Endothelial cell of umbilical vein (primary cell): ENCODE measurements at regions not wholly inside any gene's neighbourhood (a gene's known extent, or its start where the extent isn't known, plus 50 kb on each side); places are given as distances from the start of the nearest gene placed in this dataset.

ENCODE experiments used
- BruUV-seq: library from RNA; stranded (reverse); fragments of 400-500 nt; replicated peaks from 2 replicates; lab custom pipeline; 2021; lab: Mats Ljungman, UMichigan
- CTCF ChIA-PET: fragments of 300-600, 350-600 bp; sonication (Branson Sonifier 250); formaldehyde crosslinking; loops from one replicate; lab custom pipeline; 2021; ENCODE audit warnings: antibody characterized with exemption, inconsistent platforms; lab: Charles Lee
- POLR2A ChIA-PET: fragments of 300-600, 350-600 bp; sonication (Branson Sonifier 250); formaldehyde crosslinking; loops from one replicate; lab custom pipeline; 2021; ENCODE audit warnings: antibody characterized with exemption, inconsistent platforms; lab: Charles Lee
- DNase-seq: peaks from one replicate; pipeline ENCODE4 v3.0.0-alpha.2; 2011; ENCODE audit warnings: low read depth, low spot score
- FAIRE-seq: peaks from 2 replicates; lab custom pipeline; 2011; peaks lifted over from hg19 to GRCh38; lab: Jason Lieb, UNC
- H2AFZ ChIP-seq: 2 replicates; pipeline ENCODE4 v1.6.0; 2012; ENCODE audit warnings: low read depth, low read length, control low read depth, inconsistent platforms
- H3K27ac ChIP-seq: 2 replicates; pipeline ENCODE4 v1.5.1; 2011; ENCODE audit warnings: low read depth, mild to moderate bottlenecking, control low read depth, low read length, moderate library complexity; ENCODE audit not compliant: insufficient read depth
- H3K27me3 ChIP-seq, 2 experiments: 2 replicates each; pipeline versions ENCODE4 v1.6.0 to v1.6.1; 2011; ENCODE audit warnings: low read length in 2 of 2, mixed read lengths in 1 of 2; ENCODE audit not compliant: control insufficient read depth in 2 of 2, insufficient read depth in 2 of 2
- H3K36me3 ChIP-seq, 2 experiments: 2 replicates in 1 of 2; 3 replicates in 1 of 2; pipeline ENCODE4 v1.5.1; 2011; ENCODE audit warnings: low read length in 2 of 2, mild to moderate bottlenecking in 1 of 2, moderate library complexity in 1 of 2; ENCODE audit not compliant: control insufficient read depth in 2 of 2, insufficient read depth in 2 of 2; ENCODE audit errors: extremely low read depth in 1 of 2
- H3K4me1 ChIP-seq: 3 replicates; pipeline ENCODE4 v1.5.1; 2011; ENCODE audit warnings: mild to moderate bottlenecking, low read length; ENCODE audit not compliant: control insufficient read depth, insufficient read depth; ENCODE audit errors: extremely low read depth
- H3K4me2 ChIP-seq: 2 replicates; pipeline ENCODE4 v1.6.1; 2011; ENCODE audit warnings: low read length, control low read depth, mixed read lengths; ENCODE audit not compliant: insufficient read depth
- H3K4me3 ChIP-seq, 3 experiments: fragments of 200-600 bp in 1 of 3; sonication (generic), shearing (Covaris generic) in 1 of 3; replicated peaks in 1 of 3; 2 replicates each; pipeline ENCODE4 v1.5.1; 2011 to 2016; ENCODE audit warnings: control low read depth in 3 of 3, low read length in 3 of 3, mild to moderate bottlenecking in 2 of 3, inconsistent platforms in 1 of 3, low read depth in 1 of 3, moderate library complexity in 1 of 3; ENCODE audit not compliant: insufficient read depth in 1 of 3
- H3K79me2 ChIP-seq: 2 replicates; pipeline ENCODE4 v1.6.0; 2012; ENCODE audit warnings: low read length, inconsistent platforms; ENCODE audit not compliant: control insufficient read depth, insufficient read depth
- H3K9ac ChIP-seq: replicated peaks from 2 replicates; pipeline ENCODE3; 2011; ENCODE audit warnings: low read length, control low read depth; ENCODE audit not compliant: insufficient read depth; ENCODE audit errors: extremely low read depth
- H3K9me1 ChIP-seq: replicated peaks from 3 replicates; pipeline ENCODE4 v1.6.0; 2011; ENCODE audit warnings: mild to moderate bottlenecking, low read length; ENCODE audit not compliant: control insufficient read depth, insufficient read depth; ENCODE audit errors: extremely low read depth
- H3K9me3 ChIP-seq: replicated peaks from 2 replicates; pipeline ENCODE4 v1.5.1; 2012; ENCODE audit warnings: low read length, inconsistent platforms; ENCODE audit not compliant: control insufficient read depth, insufficient read depth
- H4K20me1 ChIP-seq: replicated peaks from 2 replicates; pipeline ENCODE3; 2011; ENCODE audit warnings: mild to moderate bottlenecking, low read length; ENCODE audit not compliant: control insufficient read depth, insufficient read depth; ENCODE audit errors: extremely low read depth
- CTCF ChIP-seq, 2 donors: IDR thresholded peaks; 1 replicate in 1 of 2; 2 replicates in 1 of 2; pipeline ENCODE4 v1.5.1; 2011; ENCODE audit warnings: low read length in 2 of 2, mild to moderate bottlenecking in 2 of 2, moderate library complexity in 2 of 2, control low read depth in 1 of 2, inconsistent platforms in 1 of 2, low read depth in 1 of 2; ENCODE audit not compliant: insufficient read depth in 1 of 2; ENCODE audit errors: extremely low read depth in 1 of 2
- EZH2 ChIP-seq: IDR thresholded peaks from 2 replicates; pipeline ENCODE4 v1.6.1; 2012; ENCODE audit warnings: borderline replicate concordance, low read depth, mild to moderate bottlenecking, moderate library complexity, low read length, inconsistent platforms; ENCODE audit not compliant: severe bottlenecking
- FOS ChIP-seq: IDR thresholded peaks from 2 replicates; pipeline ENCODE4 v1.6.1; 2011; ENCODE audit warnings: mild to moderate bottlenecking, low read length, moderate library complexity, borderline replicate concordance; ENCODE audit not compliant: insufficient read depth
- GATA2 ChIP-seq: IDR thresholded peaks from 2 replicates; pipeline ENCODE4 v1.7.0; 2011; ENCODE audit warnings: low read depth, mild to moderate bottlenecking, moderate library complexity, mixed read lengths, low read length; ENCODE audit not compliant: insufficient read length, insufficient read depth
- JUN ChIP-seq: IDR thresholded peaks from 2 replicates; pipeline ENCODE4 v1.6.1; 2011; ENCODE audit warnings: borderline replicate concordance, low read depth; ENCODE audit not compliant: insufficient read length, insufficient read depth
- MAX ChIP-seq: IDR thresholded peaks from 2 replicates; pipeline ENCODE4 v1.6.1; 2011; ENCODE audit not compliant: insufficient read depth, insufficient read length
- MYC ChIP-seq: IDR thresholded peaks from one replicate; pipeline ENCODE4 v1.6.1; 2011; ENCODE audit warnings: mild to moderate bottlenecking, low read depth, low read length
- POLR2A ChIP-seq: IDR thresholded peaks from 2 replicates; pipeline ENCODE4 v1.6.1; 2012; ENCODE audit warnings: low read depth, mild to moderate bottlenecking, control low read depth, low read length
- POLR2AphosphoS5 ChIP-seq: IDR thresholded peaks from 2 replicates; pipeline ENCODE4 v1.6.1; 2012; ENCODE audit warnings: low read depth, mild to moderate bottlenecking, control low read depth, low read length, moderate library complexity; ENCODE audit not compliant: insufficient read depth
- dilution Hi-C: fragments of 300-500 bp; cut with MboI; formaldehyde crosslinking; loops from one replicate; pipeline ENCODE4 v1.15.0; 2019; ENCODE audit warnings: low sequenced_read_pairs; ENCODE audit not compliant: extremely low pct_ligation_motif_present
- intact Hi-C: fragments of 100-400 bp; cut with micrococcal nuclease; formaldehyde crosslinking; loops from one replicate; pipeline ENCODE4 v1.10.0; 2022

- H3K9me3 ChIP-seq, result no peaks in the 10 kb centered on the region
- H3K9ac ChIP-seq, result no peak overlapping the region
- H3K4me2 ChIP-seq, result no peak overlapping the region
- dilution Hi-C loops (no loop called here), intact Hi-C loops (no loop called here)
- no peak overlapping the region for H2AFZ ChIP-seq
- H3K9me1 ChIP-seq, result no peaks in the 10 kb centered on the region
- H3K4me1 ChIP-seq, result no peaks in the 10 kb centered on the region
- DNase-seq, result no peak
- no peak overlapping the region for H3K4me3 ChIP-seq
- H4K20me1 ChIP-seq, result no peaks in the 10 kb centered on the region
- ChIA-PET CTCF (no interaction called here), POLR2A (no interaction called here)
- FAIRE-seq, result no peak
- BruUV-seq, result no TSS peak
- H3K36me3 ChIP-seq, result no peaks in the 10 kb centered on the region
- no peaks in the 10 kb centered on the region for H3K27me3 ChIP-seq
- H3K79me2 ChIP-seq, result no peaks in the 10 kb centered on the region
- H3K27ac ChIP-seq, result no peak overlapping the region
- no peak for TF ChIP-seq JUN
- no peak for TF ChIP-seq GATA2
- no peak for TF ChIP-seq CTCF (IDR thresholded peaks at IDR 0.05; ENCODE audit: extremely low read depth in 1 of 2, insufficient read depth in 1 of 2, low read depth in 1 of 2, low read length in 2 of 2)
- no peak for TF ChIP-seq MAX
- TF ChIP-seq EZH2, result no peak
- no peak for TF ChIP-seq MYC
- no peak for TF ChIP-seq FOS
- TF ChIP-seq POLR2AphosphoS5, result no peak
- no peak for TF ChIP-seq POLR2A
These were observed 569.6 kb upstream of the AGTR1 start for GRCh38 chr3:148128136-148128535.
